ENCODE measurements at regions not wholly inside any gene's neighbourhood (a gene's known extent, or its start where the extent isn't known, plus 50 kb on each side); places are given as distances from the start of the nearest gene placed in this dataset.

DNA sequence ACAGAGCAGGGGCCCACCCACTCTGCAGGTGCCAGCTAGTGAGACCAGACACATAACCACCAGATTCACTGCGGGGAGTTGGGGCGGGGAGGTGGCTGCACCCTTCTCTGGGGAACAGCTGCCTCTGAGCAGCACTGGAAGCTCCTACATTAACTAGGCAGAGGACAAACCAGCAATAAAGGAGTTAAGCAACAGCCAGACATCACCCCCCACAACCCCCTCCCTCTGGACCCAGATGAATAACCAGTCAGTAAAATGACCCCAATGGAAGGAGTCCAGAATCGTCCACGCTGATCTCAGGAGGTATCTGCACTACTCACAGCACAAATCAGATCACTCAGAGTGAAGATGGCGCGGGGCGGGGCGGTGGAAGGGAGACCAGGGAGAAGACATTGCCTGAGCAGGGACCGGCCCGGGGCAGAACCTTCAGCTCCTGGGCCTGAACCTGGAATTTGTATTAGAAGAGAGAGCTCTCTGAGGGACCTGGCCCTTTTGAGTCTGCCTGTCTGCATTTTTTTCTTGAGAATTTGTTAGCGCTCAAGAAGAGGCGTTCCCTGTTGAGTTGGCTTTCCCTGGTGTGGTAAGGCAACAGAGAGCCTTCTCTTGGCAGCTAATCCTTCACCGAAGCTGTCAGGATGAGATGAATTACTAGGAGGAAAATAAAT lies 125.5 kb upstream of the NCAM1 start:
- TF ChIP-seq POLR2AphosphoS5 (IDR thresholded peaks at IDR 0.05; ENCODE audit: low read depth, low read length), result no peak
- TF ChIP-seq, protein P1, sequence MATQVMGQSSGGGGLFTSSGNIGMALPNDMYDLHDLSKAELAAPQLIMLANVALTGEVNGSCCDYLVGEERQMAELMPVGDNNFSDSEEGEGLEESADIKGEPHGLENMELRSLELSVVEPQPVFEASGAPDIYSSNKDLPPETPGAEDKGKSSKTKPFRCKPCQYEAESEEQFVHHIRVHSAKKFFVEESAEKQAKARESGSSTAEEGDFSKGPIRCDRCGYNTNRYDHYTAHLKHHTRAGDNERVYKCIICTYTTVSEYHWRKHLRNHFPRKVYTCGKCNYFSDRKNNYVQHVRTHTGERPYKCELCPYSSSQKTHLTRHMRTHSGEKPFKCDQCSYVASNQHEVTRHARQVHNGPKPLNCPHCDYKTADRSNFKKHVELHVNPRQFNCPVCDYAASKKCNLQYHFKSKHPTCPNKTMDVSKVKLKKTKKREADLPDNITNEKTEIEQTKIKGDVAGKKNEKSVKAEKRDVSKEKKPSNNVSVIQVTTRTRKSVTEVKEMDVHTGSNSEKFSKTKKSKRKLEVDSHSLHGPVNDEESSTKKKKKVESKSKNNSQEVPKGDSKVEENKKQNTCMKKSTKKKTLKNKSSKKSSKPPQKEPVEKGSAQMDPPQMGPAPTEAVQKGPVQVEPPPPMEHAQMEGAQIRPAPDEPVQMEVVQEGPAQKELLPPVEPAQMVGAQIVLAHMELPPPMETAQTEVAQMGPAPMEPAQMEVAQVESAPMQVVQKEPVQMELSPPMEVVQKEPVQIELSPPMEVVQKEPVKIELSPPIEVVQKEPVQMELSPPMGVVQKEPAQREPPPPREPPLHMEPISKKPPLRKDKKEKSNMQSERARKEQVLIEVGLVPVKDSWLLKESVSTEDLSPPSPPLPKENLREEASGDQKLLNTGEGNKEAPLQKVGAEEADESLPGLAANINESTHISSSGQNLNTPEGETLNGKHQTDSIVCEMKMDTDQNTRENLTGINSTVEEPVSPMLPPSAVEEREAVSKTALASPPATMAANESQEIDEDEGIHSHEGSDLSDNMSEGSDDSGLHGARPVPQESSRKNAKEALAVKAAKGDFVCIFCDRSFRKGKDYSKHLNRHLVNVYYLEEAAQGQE (IDR thresholded peaks at IDR 0.05; ENCODE audit: borderline replicate concordance in 1 of 2, low read depth in 1 of 2, low read length in 2 of 2), result no peak
- TF ChIP-seq ZBTB33 (CRISPR knock-in tag; IDR thresholded peaks at IDR 0.05), result no peak
- no peak for TF ChIP-seq TARDBP (CRISPR knock-in tag; IDR thresholded peaks at IDR 0.05)
- TF ChIP-seq RAD21 (CRISPR knock-in tag; IDR thresholded peaks at IDR 0.05), result no peak
- no peak for TF ChIP-seq PCBP1 (IDR thresholded peaks at IDR 0.05; ENCODE audit: borderline replicate concordance, low read depth, low read length)
- TF ChIP-seq MYC (CRISPR knock-in tag; IDR thresholded peaks at IDR 0.05; ENCODE audit: borderline replicate concordance), result no peak

Measured in HepG2 (cell line).